ENCODE measurements at regions not wholly inside any gene's neighbourhood (a gene's known extent, or its start where the extent isn't known, plus 50 kb on each side); places are given as distances from the start of the nearest gene placed in this dataset.
"Not testable (repeated sequence)": the region's sequence is repeated elsewhere in the genome, so short reads cannot be mapped to it uniquely, and the experiment has no call there.

- peak; percentile 34 for DNase-seq (ENCODE audit: low read depth)
- H3K4me3 ChIP-seq (ENCODE audit: low read depth, low read length): no peak overlapping the region
Measured at GRCh38 chr6:21754891-21755290, 161.3 kb downstream of the SOX4 start.

GRCh38 chr6:21756487-21756886 lies 162.9 kb downstream of the SOX4 start:
- TF ChIP-seq CTCF (IDR thresholded peaks at IDR 0.05; ENCODE audit: insufficient read depth, low read length): no peak
- no peak overlapping the region for H3K4me3 ChIP-seq (ENCODE audit: low read depth, low read length)
- no peak for DNase-seq (ENCODE audit: low read depth)

More at GRCh38 chr6:21754891-21755290, 161.3 kb downstream of the SOX4 start:
- TF ChIP-seq CTCF (IDR thresholded peaks at IDR 0.05; ENCODE audit: insufficient read depth, low read length): no peak

- not testable (repeated sequence) for DNase-seq (ENCODE audit: low read depth); H3K4me3 ChIP-seq (ENCODE audit: low read depth, low read length)
Measured at GRCh38 chr6:21757392-21757791, 163.8 kb downstream of the SOX4 start.

- H3K4me3 ChIP-seq (ENCODE audit: low read depth, low read length): no peak overlapping the region
- no peak for TF ChIP-seq CTCF (IDR thresholded peaks at IDR 0.05; ENCODE audit: insufficient read depth, low read length)
- DNase-seq (ENCODE audit: low read depth): no peak
Measured at GRCh38 chr6:21759721-21760120, 166.2 kb downstream of the SOX4 start.

- H3K4me3 ChIP-seq (ENCODE audit: low read depth, low read length); DNase-seq (ENCODE audit: low read depth): not testable (repeated sequence)
Measured at GRCh38 chr6:21761053-21761730, 167.6 kb downstream of the SOX4 start.

GRCh38 chr6:21764989-21765388 lies 171.4 kb downstream of the SOX4 start:
- DNase-seq (ENCODE audit: low read depth): no peak
- no peak for TF ChIP-seq CTCF (IDR thresholded peaks at IDR 0.05; ENCODE audit: insufficient read depth, low read length)
- H3K4me3 ChIP-seq (ENCODE audit: low read depth, low read length): no peak overlapping the region

- DNase-seq (ENCODE audit: low read depth): peak; percentile 67
- no peak for TF ChIP-seq CTCF (IDR thresholded peaks at IDR 0.05; ENCODE audit: insufficient read depth, low read length)
- H3K4me3 ChIP-seq (ENCODE audit: low read depth, low read length): no peak overlapping the region
Measured at GRCh38 chr6:21767891-21768648, 174.5 kb downstream of the SOX4 start.
